BJ (cell line): ENCODE measurements at regions not wholly inside any gene's neighbourhood (a gene's known extent, or its start where the extent isn't known, plus 50 kb on each side); places are given as distances from the start of the nearest gene placed in this dataset.

ENCODE experiments used
- CTCF ChIA-PET: fragments of 350-600 bp; formaldehyde crosslinking; extraction: SDS; loops from one replicate; lab custom pipeline; 2021; ENCODE audit warnings: antibody characterized with exemption, inconsistent platforms; lab: Yijun Ruan, JAX
- POLR2A ChIA-PET: fragments of 300-600 bp; sonication (Branson Sonifier 250); formaldehyde crosslinking; extraction: SDS; loops from one replicate; lab custom pipeline; 2021; ENCODE audit warnings: antibody characterized with exemption; lab: Charles Lee
- DNase-seq: peaks from one replicate; pipeline ENCODE4 v3.0.0-alpha.2; 2011; ENCODE audit warnings: low read depth
- H3K27me3 ChIP-seq: 2 replicates; pipeline ENCODE4 v1.6.0; 2011; ENCODE audit warnings: low read length; ENCODE audit not compliant: control insufficient read depth, insufficient read depth
- H3K36me3 ChIP-seq: 2 replicates; pipeline ENCODE4 v1.5.1; 2011; ENCODE audit warnings: low read length; ENCODE audit not compliant: control insufficient read depth, insufficient read depth
- H3K4me3 ChIP-seq: 2 replicates; pipeline ENCODE4 v1.5.1; 2011; ENCODE audit warnings: low read depth, mild to moderate bottlenecking, control low read depth, low read length
- CTCF ChIP-seq: IDR thresholded peaks from 2 replicates; pipeline ENCODE4 v1.5.1; 2011; ENCODE audit warnings: low read depth, mild to moderate bottlenecking, control low read depth, inconsistent platforms, low read length, moderate library complexity; ENCODE audit not compliant: insufficient read depth

- no peak for DNase-seq
- ChIA-PET POLR2A (no interaction called here), CTCF (interaction anchor here (1.1 kb wide), 1 partner anchor 26 kb away, joined by 3 read pairs; no protein-coding TSS in a partner anchor)
- H3K36me3 ChIP-seq: no peaks in the 10 kb centered on the region
- TF ChIP-seq CTCF: no peak
- H3K27me3 ChIP-seq: no peaks in the 10 kb centered on the region
- H3K4me3 ChIP-seq: no peak overlapping the region
Observed at GRCh38 chr15:54687628-54688027, 509.1 kb downstream of the RSL24D1 start.
